GM11168 (cell line): ENCODE measurements at regions not wholly inside any gene's neighbourhood (a gene's known extent, or its start where the extent isn't known, plus 50 kb on each side); places are given as distances from the start of the nearest gene placed in this dataset.
"Not testable (repeated sequence)": the region's sequence is repeated elsewhere in the genome, so short reads cannot be mapped to it uniquely, and the experiment has no call there.

Source experiments
- in situ Hi-C: fragments of 300-500 bp; cut with MboI; formaldehyde crosslinking; loops from one replicate; pipeline ENCODE4 v1.12.0; 2022; ENCODE audit warnings: low sequenced_read_pairs; ENCODE audit not compliant: unreplicated experiment

GRCh38 chr18:41121116-41121826 is 833.8 kb upstream of the PIK3C3 start:
- in situ Hi-C loops, result no loop called here

GRCh38 chr18:41119031-41119430 is 836.0 kb upstream of the PIK3C3 start:
- in situ Hi-C loops, result no loop called here

GRCh38 chr18:41113885-41114482 is 841.0 kb upstream of the PIK3C3 start:
- in situ Hi-C loops, result no loop called here

- in situ Hi-C loops, result no loop called here
Measured at GRCh38 chr18:41099451-41099850, 855.6 kb upstream of the PIK3C3 start.

DNA sequence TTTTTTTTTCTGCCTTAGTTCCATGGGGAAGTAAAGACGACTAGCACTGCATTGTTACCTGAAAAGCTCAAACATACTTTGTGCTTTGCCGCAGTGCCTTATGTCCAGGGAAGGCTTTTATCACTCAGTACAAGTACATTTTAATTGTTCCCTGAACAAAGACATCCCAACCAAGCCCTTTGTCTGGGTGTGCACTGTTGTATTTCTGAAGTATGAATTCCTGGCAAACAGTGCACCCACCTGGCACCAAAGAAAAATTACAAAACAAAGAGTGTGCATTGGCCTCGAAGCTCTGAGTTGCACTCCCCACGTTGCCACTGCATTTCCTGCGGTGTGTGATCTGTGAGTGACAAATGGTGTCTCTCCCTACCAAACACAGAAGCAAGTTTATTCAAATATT is 858.5 kb upstream of the PIK3C3 start:
- in situ Hi-C loops, result no loop called here

DNA sequence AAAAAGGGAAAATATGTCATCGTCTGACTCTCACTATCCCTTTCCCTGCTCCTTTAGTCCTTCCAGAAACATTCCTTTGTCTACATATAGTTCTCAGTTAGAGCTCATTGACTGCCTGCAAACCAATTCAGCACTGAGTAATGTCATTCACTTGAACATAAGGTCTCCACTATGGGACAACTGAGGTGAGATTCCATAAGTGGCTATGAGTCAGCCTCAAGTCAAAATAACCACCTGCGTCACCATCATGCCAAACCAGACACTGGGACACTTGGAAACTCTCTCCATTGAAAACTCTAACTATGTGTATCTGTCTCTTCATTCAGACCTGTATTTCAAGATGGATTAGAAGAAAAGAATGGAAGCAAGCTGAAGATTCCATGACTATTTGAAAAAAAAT is 878.0 kb upstream of the PIK3C3 start:
- in situ Hi-C loops, result no loop called here

- in situ Hi-C loops, result no loop called here
Measured at GRCh38 chr18:41075212-41075611, 879.8 kb upstream of the PIK3C3 start.

DNA sequence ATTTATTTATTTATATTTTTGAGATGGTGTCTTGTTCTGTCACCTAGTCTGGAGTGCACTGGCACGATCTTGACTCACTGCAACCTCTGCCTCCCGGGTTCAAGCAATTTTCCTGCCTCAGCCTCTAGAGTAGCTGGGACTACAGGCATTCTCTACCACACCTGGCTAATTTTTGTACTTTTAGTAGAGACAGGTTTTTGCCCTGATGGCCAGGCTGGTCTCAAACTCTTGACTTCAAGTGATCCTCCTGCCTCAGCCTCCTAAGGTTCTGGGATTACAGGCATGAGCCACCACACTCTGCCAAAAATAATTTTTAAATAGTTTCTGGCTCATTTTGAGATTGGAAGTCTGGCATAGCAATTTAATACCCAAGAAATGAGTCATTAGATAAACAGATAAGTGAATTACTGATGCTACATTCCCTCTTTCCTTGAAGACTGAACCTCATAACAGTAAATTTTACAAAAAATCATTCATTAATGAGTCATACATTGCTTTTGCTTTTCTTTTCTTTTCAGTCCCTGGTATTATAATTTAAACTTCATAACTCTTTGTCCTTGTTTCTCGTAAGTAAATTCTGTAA is 881.6 kb upstream of the PIK3C3 start:
- in situ Hi-C loops, result no loop called here

DNA sequence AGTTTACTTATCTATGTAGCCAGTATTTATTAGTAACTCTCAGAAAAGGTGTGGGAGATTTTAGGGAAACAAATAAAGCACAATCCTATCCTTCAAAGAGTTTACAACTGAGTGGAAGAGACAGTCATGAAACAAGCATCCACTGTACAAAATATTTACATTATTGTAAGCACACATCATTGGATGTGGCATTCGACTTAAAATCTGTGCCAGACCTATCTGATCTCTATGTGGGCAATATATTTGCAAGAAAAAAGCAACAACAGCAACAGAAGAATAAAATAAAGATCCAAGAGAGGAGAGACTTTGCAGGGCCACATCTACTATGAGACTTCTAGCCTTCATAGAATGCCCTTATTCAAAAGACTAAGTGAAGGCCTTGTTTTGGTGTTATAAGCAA is 882.1 kb upstream of the PIK3C3 start:
- in situ Hi-C loops, result no loop called here

DNA sequence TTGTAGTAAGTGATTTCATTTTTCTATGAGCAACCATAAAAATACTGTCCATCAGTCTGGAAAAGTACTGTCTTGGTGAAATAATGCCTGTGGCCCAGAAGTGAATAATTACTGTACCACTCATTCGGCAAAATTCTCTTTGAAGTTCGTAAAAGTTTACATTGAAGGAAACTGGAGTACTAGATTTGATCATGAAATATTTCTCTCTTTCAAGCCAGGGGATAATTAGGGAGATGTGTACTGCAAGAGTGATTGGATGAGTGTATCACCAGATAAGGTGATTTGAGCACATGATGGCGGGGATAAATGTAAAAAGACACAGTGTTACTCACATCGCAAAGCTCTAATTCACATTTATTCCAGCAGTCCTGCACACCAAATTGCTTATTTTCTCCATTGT is 883.2 kb upstream of the PIK3C3 start:
- in situ Hi-C loops, result no loop called here

DNA sequence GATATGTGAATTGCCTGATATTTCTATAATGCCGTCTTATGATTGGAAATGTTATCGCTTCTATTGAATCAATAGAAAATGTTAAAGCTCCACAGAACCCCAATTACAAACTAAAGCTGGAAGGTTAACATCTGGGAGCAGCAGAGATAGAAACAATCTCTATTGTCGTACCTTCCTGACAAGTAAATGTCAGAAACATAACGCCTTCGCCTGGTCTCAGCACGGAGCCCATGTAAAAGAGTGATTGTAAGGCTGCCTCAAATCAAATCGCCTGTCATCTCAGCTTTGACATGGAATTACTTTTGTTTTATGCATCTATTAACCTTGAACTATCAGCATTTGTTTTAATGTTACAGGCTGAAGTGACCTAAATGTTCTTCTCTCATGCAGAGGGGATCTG is 885.9 kb upstream of the PIK3C3 start:
- in situ Hi-C loops, result no loop called here

DNA sequence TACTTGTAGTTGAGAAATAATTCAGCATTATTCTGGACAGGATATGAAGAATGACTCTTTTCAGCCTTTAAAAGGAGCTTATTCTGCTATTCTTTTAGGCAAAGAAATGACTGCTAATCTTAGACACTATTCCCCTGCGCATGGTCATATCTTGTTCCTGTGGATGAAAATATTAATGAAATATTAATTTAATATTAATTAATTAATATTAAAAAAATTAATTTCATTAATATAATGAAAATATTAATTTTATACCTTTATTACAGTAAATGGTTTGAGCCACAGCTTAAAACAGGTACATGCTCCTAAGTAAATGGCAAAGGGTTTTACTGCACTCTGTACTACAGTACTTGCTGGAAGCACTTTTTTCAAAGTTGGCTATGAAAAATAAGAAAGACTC is 890.1 kb upstream of the PIK3C3 start:
- in situ Hi-C loops, result no loop called here

DNA sequence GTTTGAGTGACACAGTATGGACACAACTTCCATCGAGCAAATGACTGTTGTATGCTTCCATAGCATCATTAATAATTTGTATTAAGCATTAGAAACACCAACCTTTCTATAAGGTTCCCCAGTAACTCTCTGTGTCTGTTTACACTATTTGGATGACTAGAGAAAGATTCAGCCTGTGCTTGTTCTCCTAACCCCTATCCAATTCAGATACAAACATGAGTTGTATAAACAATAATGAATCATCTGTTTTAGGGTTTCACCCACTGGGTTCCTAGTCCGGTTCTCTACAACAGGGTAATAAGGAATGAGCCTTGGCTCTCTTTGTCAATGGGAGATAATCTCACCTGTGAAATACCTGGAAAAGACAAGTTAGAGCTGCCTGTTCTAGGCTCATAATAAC is 894.1 kb upstream of the PIK3C3 start:
- in situ Hi-C loops, result no loop called here

DNA sequence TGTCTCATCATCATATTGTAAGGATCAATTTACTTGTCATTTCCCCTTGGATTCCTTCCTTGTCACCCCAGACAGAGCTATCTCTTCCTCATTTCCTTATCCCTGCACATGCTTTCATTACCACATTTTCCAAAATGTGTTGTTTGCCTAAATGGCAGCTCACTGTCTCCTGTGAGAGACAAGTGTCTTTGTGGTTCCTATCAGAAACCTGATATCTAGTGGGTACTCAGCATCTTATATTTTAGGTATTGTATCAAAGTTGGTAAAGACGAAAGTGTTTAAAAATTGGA is 896.0 kb upstream of the PIK3C3 start:
- in situ Hi-C loops, result no loop called here

- in situ Hi-C loops, result no loop called here
Measured at GRCh38 chr18:41058351-41059125, 896.5 kb upstream of the PIK3C3 start.

DNA sequence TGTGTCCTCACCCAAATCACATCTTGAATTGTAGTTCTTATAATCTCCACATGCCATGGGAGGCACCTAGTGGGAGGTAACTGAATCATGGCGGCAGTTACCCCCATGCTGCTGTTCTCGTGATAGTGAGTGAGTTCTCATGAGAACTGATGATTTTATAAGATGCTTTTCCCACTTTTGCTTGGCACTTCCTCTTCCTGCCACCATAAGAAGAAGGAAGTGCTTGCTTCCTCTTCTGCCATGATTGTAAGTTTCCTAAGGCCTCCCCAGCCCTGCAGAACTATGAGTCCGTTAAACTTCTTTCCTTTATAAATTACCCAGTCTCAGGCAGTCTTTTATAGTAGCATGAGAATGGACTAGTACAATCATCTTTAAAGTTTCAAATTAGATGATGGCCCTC is 902.4 kb upstream of the PIK3C3 start:
- in situ Hi-C loops, result no loop called here

DNA sequence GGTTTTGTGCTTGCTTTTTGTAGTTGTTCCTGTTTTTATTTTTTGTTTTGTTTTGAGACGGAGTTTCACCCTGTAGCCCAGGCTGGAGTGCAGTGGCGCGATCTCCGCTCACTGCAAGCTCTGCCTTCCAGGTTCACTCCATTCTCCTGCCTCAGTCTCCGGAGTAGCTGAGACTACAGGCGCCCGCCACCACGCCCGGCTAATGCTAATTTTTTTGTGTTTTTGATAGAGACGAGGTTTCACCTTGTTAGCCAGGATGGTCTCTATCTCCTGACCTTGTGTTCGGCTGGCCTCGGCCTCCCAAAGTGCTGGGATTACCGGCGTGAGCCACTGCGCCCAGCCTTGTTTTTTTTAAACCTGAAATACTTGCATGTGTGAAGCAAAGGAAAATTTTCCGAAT is 908.8 kb upstream of the PIK3C3 start:
- in situ Hi-C loops, result not testable (repeated sequence)

GRCh38 chr18:41043876-41044275 is 911.2 kb upstream of the PIK3C3 start:
- in situ Hi-C loops, result no loop called here

DNA sequence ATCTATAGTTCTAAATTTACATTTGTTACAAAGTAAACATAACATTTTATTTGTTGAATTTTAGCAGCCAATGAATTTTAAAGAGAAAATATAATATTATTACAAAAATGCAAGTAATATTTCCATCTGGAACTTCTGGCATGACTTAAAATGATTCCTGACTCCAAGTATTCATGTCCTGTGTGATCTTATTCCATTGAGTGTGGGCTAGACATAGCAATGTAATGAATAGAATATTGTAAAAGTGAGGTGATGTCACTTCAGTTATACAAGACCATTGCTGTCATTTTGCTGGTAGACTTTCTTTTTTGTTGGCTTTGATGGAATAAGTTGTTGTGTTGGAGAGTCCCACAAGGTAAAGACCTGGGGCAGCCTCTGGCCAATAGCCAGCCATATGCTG is 912.2 kb upstream of the PIK3C3 start:
- in situ Hi-C loops, result no loop called here

- in situ Hi-C loops, result no loop called here
Measured at GRCh38 chr18:41038071-41038470, 917.0 kb upstream of the PIK3C3 start.

DNA sequence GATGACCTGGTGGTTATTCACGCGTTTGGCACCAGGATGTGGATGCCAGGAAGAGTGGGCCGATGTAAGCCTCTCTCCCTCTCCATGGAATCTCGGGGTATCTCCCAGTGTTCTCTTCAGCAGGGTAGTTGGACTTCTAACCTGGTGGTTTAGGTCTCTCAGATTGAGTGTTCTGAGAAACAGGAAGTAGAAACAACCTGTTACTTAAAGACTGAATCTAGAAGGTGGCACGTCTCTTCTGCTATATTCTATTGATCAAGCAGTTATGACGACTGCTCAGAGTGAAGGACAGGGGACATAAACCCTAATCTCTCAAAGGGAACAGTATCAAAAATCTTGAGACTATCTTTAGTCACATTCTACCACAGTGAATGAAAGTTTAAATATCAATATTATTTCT is 918.7 kb upstream of the PIK3C3 start:
- in situ Hi-C loops, result no loop called here
